WTC11 (cell line): ENCODE measurements at regions not wholly inside any gene's neighbourhood (a gene's known extent, or its start where the extent isn't known, plus 50 kb on each side); places are given as distances from the start of the nearest gene placed in this dataset.

Experiments used
- ATF3 ChIP-seq: sonication (generic); formaldehyde crosslinking; conservative IDR thresholded peaks from 2 replicates; pipeline ENCODE4 v1.8.1; 2022; ENCODE audit warnings: mild to moderate bottlenecking, missing genetic modification reagents
- CBFB ChIP-seq: sonication (generic); formaldehyde crosslinking; IDR thresholded peaks from 2 replicates; pipeline ENCODE4 v1.8.1; 2022; ENCODE audit warnings: mild to moderate bottlenecking, low read depth, missing genetic modification reagents
- CTCF ChIP-seq: fragments of 200-600 bp; IDR thresholded peaks from 2 replicates; pipeline ENCODE4 v1.8.0; 2022; ENCODE audit warnings: antibody characterized with exemption
- EMX1 ChIP-seq: fragments of 250-450 bp; sonication (Bioruptor Pico); IDR thresholded peaks from 2 replicates; pipeline ENCODE4 v1.8.0; 2021; ENCODE audit warnings: mild to moderate bottlenecking
- ESRRA ChIP-seq: sonication (generic); formaldehyde crosslinking; IDR thresholded peaks from 2 replicates; pipeline ENCODE4 v1.8.1; 2022; ENCODE audit warnings: mild to moderate bottlenecking, missing genetic modification reagents, borderline replicate concordance
- FOXP1 ChIP-seq: sonication (generic); formaldehyde crosslinking; IDR thresholded peaks from 2 replicates; pipeline ENCODE4 v1.8.0; 2022; ENCODE audit warnings: missing genetic modification reagents, mild to moderate bottlenecking, moderate library complexity, borderline replicate concordance
- HMGA2 ChIP-seq: fragments of 250-450 bp; sonication (Bioruptor Pico); IDR thresholded peaks from 2 replicates; pipeline ENCODE4 v1.4.0; 2021; ENCODE audit warnings: mild to moderate bottlenecking, moderate library complexity
- IRF1 ChIP-seq: sonication (generic); formaldehyde crosslinking; IDR thresholded peaks from 2 replicates; pipeline ENCODE4 v1.8.0; 2023; ENCODE audit warnings: missing genetic modification reagents
- IRF2 ChIP-seq: sonication (generic); formaldehyde crosslinking; IDR thresholded peaks from 2 replicates; pipeline ENCODE4 v1.8.0; 2022; ENCODE audit warnings: low read depth, missing genetic modification reagents, borderline replicate concordance
- NR2C2 ChIP-seq: sonication (generic); formaldehyde crosslinking; IDR thresholded peaks from 2 replicates; pipeline ENCODE4 v1.8.0; 2022; ENCODE audit warnings: mild to moderate bottlenecking, missing genetic modification reagents
- SMAD4 ChIP-seq: sonication (generic); formaldehyde crosslinking; IDR thresholded peaks from 2 replicates; pipeline ENCODE4 v1.8.0; 2022; ENCODE audit warnings: mild to moderate bottlenecking, missing genetic modification reagents
- ZNF121 ChIP-seq: sonication (generic); formaldehyde crosslinking; IDR thresholded peaks from 2 replicates; pipeline ENCODE4 v1.8.0; 2023; ENCODE audit warnings: missing genetic modification reagents
- TF ChIP-seq, protein P1 (sequence below): sonication (generic); formaldehyde crosslinking; IDR thresholded peaks from 2 replicates; pipeline ENCODE4 v1.8.1; 2022; ENCODE audit warnings: mild to moderate bottlenecking, missing genetic modification reagents, moderate library complexity, borderline replicate concordance
- TF ChIP-seq, protein P2 (sequence below): sonication (generic); formaldehyde crosslinking; IDR thresholded peaks from 2 replicates; pipeline ENCODE4 v1.8.0; 2022; ENCODE audit warnings: mild to moderate bottlenecking, missing genetic modification reagents

DNA sequence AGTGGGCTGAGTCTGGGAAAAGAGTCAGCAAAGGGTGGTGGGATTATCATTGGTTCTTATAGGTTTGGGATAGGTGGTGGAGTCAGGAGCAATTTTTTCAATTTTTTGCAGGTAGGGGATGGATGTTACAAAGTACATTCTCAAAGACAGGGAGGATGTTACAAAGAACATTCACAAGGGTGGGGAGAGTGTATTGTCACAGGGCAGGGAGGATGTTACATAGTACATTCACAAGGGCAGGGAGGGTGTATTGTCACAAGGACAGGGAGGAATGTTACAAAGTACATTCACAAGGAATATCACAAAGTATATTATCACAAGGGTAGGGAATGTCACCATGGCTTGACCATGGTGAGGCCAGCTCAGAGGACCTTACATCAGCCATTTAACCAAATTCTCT is 58.6 kb upstream of the WDR75 start:
- no peak for TF ChIP-seq CTCF
- TF ChIP-seq ZNF121: no peak
- TF ChIP-seq, protein P1, sequence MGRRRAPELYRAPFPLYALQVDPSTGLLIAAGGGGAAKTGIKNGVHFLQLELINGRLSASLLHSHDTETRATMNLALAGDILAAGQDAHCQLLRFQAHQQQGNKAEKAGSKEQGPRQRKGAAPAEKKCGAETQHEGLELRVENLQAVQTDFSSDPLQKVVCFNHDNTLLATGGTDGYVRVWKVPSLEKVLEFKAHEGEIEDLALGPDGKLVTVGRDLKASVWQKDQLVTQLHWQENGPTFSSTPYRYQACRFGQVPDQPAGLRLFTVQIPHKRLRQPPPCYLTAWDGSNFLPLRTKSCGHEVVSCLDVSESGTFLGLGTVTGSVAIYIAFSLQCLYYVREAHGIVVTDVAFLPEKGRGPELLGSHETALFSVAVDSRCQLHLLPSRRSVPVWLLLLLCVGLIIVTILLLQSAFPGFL (CRISPR knock-in tag): no peak
- TF ChIP-seq SMAD4 (CRISPR knock-in tag): no peak
- no peak for TF ChIP-seq FOXP1 (CRISPR knock-in tag)
- no peak for TF ChIP-seq IRF1 (CRISPR knock-in tag)
- TF ChIP-seq CBFB (CRISPR knock-in tag): no peak
- TF ChIP-seq NR2C2 (CRISPR knock-in tag): no peak
- TF ChIP-seq HMGA2: no peak
- no peak for TF ChIP-seq IRF2 (CRISPR knock-in tag)
- TF ChIP-seq, protein P2, sequence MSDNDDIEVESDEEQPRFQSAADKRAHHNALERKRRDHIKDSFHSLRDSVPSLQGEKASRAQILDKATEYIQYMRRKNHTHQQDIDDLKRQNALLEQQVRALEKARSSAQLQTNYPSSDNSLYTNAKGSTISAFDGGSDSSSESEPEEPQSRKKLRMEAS (CRISPR knock-in tag): no peak
- no peak for TF ChIP-seq ATF3 (CRISPR knock-in tag)
- TF ChIP-seq ESRRA (CRISPR knock-in tag): no peak
- no peak for TF ChIP-seq EMX1 (CRISPR knock-in tag)
